Mucosa of gallbladder (tissue), 1 donor: ENCODE measurements at regions not wholly inside any gene's neighbourhood (a gene's known extent, or its start where the extent isn't known, plus 50 kb on each side); places are given as distances from the start of the nearest gene placed in this dataset.

Source experiments
- DNase-seq: peaks from one replicate; pipeline ENCODE4 v3.0.0-alpha.2; 2020; ENCODE audit warnings: low spot score
- donor health status: DM: no; HTN: no; CAD: no.

DNA sequence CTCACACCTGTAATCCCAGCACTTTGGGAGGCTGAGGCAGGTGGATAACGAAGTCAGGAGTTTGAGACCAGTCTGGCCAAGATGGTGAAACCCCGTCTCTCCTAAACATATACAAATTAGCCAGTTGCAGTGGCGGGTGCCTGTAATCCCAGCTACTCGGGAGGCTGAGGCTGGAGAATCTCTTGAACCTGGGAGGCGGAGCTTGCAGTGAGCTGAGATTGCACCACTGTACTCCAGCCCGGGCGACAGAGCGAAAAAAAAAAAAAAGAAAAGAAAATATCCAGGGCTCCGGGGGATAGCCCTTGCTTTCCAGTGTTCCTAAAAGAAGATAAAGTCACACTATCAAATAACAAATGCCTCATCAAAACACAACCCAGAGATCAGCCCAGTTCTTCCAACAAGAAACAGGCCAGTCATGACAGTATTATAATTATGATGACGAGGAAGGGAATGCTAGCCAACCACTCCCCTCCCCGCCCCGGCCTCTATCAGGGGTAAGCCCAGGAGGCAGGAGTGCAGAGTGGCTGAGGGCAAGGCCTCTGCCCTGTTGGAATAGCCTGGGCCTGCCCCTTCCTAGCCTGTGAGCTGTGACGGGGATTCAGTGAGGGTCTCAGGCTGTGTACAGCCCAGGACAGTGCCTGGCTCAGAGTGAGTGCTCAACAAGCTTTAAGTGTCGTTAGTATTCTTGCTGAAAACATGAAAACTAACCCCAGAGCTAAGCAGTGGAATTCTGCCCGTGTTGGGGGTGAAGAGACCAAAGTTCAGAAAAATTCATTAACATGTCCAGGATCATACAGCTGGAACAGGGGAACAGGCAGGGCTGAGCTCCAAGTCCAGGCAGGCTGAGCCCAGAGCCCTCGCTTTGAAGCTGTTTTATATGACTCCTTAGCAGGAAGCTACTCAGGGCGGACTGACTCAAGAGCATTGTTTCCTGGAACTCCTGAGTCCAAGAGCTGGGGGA lies 54.3 kb downstream of the FAM241B start:
- peak; percentile 35 for DNase-seq

DNA sequence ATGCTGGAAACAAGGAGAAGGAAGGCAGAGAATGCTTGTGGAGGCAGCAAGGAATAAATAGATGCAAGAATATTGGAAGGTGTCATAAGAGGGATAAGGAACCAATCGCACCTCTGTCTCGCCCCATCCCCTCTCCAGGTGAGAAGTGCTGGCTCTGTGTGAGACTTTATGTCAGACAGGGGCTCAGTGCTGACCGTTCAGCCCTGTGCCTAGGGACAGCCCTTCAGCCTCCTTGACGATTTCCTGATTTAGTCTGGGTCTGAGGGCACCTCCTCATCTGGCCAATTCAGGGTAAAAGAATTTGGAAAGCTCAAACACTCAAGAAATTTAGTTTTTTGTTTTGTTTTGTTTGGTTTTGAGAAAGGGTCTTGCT lies 54.9 kb downstream of the FAM241B start:
- DNase-seq: no peak

DNA sequence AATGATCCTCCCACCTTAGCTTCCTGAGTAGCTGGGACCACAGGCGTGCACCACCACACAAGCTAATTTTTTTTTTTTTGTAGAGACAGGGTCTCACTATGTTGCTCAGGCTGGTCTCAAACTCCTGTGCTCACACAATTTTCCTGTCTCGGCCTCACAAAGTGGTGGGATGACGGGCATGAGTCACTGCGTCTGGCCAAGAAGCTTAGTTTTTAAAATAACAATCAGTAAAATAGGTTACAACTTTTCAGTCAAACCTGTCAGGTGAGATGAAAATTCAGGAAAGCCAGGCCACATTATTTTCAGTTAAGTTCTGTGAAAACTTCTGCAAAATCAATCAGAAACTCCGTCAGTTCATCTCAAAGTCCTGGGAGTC lies 55.4 kb downstream of the FAM241B start:
- DNase-seq: no peak

DNA sequence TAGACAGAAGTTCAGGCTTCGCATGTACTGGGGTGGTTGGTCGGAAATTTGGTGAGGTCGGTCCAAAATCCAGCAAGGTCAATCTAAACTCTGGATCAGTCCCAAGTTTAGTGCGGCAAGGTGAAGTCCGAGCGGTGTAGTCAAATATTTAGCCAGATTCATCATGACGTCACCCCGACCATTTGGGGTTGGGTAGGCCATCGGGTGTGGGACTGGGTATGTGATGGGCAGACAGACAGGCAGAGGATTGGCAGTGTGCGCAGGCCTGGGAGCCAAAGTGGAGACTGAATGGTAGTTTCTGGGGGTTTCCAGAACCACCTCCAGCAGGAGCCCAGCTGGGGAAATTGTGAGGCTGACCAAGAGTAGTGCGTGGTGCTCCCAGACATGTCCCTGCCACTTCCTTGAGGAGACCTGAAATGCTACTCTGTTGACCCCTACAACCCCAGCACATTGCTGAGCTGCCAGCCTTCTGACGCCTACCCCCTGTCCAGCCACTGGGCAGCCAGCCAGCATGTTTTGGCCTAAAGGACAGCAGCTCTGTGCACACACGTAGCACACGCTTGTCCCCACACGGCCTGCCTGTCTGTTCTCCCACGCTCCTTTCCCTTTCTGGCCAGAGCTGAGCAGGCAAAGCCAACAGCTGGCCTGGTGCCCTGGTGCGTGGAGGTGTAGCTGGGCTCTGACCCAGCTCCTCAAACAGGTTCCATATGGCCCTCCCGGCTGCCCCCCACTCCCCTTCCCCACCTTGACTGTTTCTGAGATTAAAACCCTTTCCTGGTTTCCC lies 55.9 kb downstream of the FAM241B start:
- DNase-seq: no peak

DNA sequence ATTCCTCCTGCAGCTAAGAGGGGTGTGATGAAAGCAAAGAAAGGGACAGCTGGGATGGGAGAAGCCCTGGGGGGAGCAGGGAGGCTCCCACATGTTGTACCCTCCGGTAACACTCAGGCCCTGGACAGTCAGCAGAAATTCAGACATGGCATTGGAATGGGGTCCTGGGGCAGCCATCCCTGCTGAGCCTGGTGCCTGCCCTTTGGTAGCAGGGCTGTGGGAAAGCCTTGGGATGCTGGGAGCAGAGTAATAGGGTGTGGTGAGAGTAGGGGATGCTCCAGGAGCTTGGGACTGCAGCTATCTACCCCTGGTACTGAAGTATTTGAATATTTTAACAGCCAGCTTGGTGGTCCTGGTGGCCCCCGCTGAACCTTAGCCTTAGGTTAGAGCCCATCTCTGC lies 56.8 kb downstream of the FAM241B start:
- no peak for DNase-seq

DNA sequence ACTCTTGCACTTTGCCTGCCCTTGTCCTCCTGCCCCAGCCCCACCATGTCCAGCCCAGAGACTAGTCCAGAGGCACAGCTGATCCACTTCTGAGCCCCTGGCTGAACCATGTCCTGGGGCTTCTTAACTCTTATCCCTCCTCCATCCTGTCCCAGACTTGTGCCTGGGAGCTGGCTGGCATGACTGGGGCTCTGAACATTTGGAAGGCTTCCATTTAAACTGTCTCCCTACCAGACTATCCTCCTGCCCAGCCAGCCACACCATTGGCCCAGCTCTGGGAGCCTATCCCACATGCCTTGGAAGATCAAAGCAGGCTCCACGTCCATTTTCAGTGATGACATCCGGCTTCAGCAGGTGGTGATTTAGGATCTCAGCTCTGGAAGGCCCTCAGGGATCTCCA lies 57.4 kb downstream of the FAM241B start:
- DNase-seq: no peak

DNA sequence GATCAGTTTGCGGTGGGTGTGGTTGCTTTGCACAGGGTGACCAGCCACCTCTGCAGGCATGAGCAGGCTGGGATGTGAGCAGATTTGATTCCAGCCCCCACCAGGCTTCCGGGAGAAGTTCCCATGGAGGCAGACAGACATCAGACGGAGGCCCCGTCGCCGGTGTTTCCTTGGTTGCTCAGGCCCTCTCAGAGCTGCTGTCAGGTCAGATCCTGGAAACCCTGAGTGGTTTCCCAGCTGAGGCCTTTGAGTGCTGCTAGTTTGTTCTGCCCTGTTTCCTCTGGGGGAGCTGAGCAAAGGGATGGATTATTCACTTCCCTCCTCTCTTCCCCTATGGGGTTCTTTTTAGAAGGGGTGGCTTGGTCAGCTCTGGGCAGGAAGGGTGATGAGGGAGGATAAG lies 62.2 kb downstream of the FAM241B start:
- DNase-seq: no peak

DNA sequence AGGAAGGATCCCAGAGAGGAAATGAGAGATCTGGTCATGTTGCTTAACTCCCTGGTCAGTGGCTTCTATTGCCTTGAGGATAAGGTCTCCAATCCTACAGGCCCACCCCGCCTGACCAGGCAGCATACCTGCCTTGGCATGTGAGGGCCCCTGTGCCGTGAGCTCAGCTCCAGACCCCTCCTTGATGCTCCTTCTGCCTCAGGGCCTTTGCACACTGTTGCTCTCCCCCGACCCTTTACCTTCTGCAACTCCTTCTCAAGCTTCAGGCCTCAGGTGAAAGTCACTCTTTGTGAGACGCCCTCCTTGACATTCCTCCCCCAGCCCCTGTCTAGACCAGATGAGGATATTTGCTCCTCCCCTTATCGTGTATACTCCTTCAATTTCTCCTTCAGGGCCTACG lies 62.8 kb downstream of the FAM241B start:
- DNase-seq: no peak

DNA sequence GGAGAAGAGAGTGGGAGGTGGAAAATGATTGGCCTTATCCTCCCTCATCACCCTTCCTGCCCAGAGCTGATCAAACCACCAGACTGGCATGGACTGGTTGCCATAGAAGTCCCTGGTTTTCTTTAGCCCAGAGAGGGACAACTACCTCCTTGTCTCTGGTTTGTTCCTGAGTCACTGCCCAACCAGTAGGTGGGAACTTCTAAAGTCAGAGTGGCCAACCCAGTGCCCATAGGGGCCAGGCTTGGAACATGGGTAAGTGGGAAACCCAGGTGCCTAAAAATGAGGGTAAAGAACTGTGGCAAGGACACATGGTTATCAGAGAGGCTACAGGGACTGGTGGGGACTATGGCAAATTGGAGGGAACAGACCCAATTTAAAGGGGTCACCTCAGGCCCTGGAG lies 63.8 kb downstream of the FAM241B start:
- DNase-seq: no peak

DNA sequence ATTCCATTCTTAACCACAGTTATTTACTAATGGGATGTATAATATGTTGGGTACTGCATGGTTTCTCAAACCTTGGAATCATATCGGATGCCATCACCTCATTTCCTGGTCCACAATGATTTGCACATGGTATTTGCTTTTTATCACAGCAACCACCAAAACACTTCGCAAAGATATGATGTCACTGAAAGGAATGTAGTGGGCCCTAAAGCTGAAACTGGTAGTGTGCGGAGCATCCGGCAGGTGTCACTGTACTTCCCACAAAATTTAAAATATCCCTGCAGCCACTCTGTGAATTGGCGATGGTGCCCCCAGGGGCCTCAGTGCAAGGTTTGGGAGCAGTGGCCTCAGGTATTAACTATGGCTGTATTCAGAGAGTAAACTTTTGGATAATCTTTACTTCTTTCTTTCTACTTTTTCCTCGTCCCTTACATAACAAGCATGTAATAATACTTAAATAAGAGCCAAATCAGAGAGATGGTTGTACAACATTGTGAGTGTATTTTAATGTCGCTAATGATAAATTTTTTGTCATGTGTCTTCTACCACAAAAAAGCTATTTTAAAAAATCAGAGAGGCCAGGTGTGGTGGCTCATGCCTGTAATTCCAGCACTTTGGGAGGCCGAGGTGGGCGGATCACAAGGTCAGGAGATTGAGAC lies 66.2 kb downstream of the FAM241B start:
- DNase-seq: no peak

DNA sequence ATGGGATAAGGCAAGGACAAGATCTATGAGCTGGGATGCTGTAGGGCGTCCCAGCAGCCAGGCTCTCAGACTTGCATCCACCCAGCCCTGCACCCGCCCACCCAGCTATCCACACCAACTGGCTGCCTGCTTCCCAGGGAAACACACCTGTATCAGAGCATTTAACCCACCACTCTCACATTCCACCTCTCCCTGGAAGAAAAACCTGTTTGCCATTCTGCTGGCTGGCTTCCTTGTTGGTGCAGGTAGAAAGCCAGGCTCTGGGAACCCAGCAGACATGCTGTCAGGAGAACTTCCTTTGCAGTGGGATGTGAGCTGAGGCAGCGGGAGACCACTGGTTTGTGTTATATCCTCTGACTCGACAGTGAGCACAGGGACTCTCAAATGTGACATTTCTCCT lies 67.0 kb downstream of the FAM241B start:
- DNase-seq: no peak

DNA sequence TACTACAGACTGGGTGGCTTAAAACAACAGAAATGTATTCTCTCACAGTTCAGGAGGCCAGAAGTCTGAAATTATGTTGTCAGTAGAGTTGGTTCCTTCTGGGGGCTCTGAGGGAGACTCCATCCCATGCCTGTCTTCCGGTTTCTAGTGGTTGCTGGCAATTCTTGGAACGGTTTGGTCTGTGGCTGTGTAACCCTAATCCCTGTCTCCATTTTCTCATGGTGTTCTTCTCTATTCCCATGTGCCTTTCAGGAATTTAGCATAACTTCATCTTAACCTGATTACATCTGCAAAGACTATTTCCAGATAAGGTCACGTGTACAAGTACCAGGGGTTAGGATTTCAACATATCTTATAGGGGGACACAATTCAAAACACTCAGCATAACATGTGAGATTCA lies 73.2 kb downstream of the FAM241B start:
- no peak for DNase-seq

DNA sequence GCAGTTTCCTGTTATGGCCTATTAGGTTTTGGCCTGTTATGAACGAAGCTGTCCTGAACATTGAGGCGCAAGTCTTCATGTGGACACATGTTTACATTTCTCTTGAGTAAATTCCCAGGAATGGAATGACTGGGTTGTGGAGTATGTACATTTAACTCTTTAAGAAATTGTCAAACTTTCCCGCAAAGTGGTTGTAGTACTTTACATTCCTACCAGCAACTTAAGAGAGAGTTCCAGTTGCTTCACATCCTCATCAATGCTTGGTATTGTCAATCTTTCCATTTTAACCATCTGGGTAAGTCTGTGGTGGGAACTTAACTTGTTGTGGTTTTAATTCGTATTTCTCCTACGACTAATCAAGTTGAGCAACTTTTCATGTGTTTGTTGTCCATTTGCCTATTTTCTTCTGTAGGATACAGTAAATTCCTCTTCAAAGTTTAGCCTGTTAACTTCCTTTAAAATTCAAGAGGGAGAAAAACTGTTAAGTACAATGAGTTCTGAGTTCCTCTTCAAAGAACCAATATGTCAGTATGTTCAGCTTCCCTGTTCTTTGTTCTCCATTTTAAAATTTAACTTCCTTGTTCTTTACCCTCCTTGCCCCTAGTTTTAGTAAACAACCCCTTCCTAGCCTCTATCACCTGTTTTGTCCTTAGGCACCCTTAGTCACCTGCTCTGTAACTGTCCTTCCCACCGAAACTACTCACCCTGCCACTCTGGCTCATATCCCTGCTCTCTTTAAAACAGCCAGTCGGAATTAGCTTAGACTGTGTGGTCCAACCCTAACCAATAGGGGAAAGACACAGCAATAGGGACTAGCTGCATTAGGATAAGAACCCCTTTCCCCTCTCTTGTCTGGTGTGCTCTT lies 74.0 kb downstream of the FAM241B start:
- DNase-seq: no peak

DNA sequence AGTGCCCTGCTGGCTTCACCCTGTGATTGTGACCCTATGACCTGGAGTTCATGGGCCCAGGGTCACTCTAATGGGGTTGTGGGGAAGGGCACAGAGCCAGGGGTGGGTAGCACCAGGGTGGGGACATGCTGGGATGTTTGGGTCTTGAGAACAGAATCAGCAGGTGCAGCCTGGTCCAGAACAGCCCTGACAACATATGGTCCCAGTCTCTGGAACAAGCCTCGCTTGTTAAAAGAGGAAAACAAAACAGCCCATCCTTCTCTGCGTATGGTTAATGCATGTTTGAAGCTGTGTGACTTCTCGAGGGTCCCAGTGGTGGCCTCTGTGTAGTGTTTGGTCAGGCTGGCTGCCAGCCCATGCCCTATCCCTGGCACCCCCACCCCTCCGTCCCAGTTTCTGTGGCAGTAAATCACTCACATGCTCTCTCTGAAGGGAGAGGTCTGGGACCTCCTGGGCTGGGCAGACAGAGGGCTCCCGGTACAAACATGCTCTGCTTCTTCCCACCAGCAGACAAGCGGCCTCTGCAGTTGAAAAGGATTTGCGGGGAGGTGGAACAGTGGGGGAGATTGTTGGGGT lies 79.4 kb downstream of the FAM241B start:
- DNase-seq: no peak

DNA sequence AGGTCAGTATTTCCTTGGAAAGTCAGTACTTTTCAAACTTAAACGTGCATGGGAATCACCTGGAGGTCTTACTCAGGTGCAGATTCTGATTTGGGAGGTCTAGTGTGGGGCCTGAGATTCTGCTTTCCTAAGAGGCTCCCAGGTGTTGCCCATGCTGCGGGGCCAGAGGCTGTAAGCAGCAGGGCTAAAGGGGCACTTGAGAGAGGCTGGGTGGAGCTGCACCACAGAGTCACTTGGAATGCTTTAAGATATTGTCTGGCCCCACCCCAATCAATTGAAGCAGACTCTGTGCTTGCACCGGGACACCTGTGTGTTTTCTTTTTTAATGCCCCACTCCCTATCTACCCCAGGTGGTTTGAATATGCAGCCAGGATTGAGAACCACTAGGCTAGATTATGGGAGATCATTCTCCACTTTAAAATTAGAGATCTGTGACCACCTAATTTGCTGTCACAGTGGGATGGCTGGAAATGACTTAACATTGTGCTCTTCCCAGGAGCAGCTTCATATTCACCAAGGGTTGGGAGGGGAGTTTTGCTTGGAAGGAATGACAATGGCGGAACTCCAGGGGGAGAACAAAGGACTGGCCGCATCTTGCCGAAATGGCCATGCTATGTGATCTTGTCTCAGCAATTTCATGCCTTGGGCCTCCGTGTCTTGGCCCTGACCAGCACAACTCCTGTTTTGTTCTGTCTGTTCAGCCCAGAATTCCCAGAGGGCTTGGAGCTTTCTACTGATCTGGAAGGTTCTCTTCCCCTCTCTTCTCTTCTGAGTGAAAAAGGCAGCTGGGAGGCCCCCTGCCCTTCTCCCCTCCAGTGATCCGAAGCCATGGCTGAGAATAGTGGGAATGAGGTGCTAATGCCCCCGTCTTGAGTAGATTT lies 80.2 kb downstream of the FAM241B start:
- DNase-seq: no peak

DNA sequence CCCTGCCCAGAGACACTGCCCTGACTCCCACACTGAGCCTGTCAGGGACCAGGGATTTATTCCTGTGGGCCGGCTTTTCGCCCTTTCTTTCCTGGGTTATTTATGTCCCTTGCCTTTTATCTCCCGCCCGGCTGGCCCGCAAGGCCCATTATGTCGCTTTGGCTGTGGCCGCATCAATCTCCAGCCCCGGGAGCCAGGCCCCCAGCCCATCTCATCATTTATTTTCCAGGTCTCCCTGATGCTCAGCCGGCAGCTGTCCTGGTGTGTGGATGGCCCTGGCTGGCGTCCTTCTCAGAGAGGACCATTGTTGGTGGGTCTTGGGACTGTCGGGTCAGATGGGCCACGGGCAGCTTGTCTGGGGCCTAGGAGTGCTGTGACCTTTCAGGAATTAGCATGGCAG lies 82.3 kb downstream of the FAM241B start:
- DNase-seq: no peak

DNA sequence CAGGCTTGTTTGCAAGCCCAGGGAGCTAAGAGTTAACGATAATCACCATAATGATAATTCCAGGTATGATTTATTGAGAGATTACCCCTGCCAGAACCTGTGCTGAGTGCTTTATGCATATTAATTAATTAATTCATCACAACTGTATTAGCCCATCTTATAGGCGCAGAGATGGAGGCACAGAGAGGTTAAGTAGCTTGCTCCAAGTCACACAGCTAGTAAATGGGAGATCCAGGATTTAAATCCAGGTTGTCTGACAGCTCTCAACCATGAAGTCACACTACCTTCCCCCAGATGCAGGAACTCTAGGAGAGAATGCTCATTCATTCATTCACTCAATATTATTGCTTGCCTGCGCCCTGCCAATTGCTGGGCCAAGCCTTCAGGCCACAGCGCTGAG lies 84.5 kb downstream of the FAM241B start:
- DNase-seq: no peak

DNA sequence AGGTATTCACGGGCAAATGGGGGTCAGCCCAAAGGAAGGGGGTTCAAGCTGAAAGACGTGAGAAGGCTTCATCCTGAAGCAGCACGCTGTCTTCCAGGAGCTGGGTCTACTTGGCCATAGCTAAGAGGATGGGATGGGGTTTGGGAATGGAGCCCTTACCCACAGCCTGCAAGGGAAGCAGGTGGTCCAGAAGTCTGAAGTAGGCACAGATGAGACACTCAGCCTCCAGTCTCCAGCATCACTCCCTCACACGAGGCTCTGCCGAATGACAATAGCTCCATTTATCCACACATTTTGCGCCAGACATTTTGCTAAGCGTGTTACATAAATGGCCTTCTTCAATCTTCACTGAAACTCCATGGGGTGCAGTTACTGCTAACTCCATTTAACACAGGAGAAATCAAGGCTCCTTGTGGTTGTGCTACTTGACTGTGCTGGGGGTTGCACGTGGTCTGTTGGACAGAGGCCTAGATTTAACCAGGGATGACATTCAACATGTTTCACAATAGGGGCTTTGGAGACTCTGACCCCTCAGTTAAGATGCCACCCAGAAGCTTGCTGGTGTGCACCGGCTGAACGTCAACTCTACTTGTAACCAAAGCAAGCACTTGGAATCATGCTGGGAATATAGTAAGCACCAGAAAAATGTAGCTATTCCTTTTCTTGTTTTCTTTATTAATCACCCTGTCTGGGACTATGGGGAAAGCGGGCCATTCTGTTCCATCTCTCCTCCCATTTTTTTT lies 85.3 kb downstream of the FAM241B start:
- no peak for DNase-seq

DNA sequence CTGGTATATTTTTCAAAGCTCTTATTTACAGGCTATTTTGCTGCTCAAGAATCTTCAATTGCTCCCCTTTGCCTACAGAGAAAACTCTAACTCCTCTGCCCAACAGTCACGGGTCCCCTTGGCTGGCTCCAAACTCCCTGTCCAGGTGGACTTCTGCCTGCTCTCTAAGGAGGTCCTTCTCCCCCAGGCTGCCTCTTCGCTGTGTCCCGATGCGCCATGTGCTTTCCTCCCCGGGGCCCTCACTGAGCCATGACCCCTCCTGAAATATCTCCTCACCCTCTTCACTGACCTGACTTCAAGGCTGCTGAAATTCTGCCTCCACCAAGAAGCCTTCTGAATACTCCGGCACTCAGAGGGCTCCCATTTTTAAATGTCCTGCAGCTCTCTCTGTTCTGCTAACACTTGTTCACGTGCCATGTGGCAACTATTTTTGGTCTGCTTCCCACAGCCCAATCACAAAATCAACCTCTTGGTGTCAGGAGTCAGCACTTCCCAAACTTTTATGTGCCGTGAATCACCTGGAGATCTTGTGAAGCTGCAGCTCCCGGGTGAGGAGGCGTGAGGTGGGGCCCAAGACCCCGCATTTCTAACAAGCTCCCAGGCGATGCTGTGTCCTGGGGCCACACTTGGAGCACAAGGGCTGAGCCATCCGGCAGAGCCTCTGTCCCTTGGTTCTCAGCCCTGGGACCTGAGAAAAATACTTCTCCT lies 85.7 kb upstream of the COL13A1 start:
- no peak for DNase-seq
